Caco-2 (cell line): ENCODE measurements at regions not wholly inside any gene's neighbourhood (a gene's known extent, or its start where the extent isn't known, plus 50 kb on each side); places are given as distances from the start of the nearest gene placed in this dataset.

ENCODE experiments used
- BruUV-seq: library from RNA; stranded (reverse); fragments of 400-500 nt; replicated peaks from 2 replicates; lab custom pipeline; 2021; lab: Mats Ljungman, UMichigan
- CTCF ChIA-PET: fragments of 300-600 bp; sonication (Branson Sonifier 250); formaldehyde crosslinking; loops from one replicate; lab custom pipeline; 2022; ENCODE audit warnings: antibody characterized with exemption; lab: Charles Lee
- POLR2A ChIA-PET: fragments of 300-600 bp; sonication (Branson Sonifier 250); formaldehyde crosslinking; loops from one replicate; lab custom pipeline; 2022; ENCODE audit warnings: antibody characterized with exemption; lab: Charles Lee
- DNase-seq, 2 experiments: peaks; one replicate each; pipeline versions ENCODE4 v3.0.0 to v3.0.0-alpha.2; 2020 to 2022
- H3K27me3 ChIP-seq: replicated peaks from 2 replicates; pipeline ENCODE4 v1.6.0; 2011; ENCODE audit warnings: low read length; ENCODE audit not compliant: control insufficient read depth, insufficient read depth
- H3K36me3 ChIP-seq: 2 replicates; pipeline ENCODE4 v1.5.1; 2011; ENCODE audit warnings: low read length; ENCODE audit not compliant: control insufficient read depth, insufficient read depth
- H3K4me1 ChIP-seq: fragments of 250-450 bp; sonication (Bioruptor Pico); 2 replicates; pipeline ENCODE4 v1.5.1; 2020; ENCODE audit warnings: mild to moderate bottlenecking
- H3K4me3 ChIP-seq: 2 replicates; pipeline ENCODE4 v1.5.1; 2011; ENCODE audit warnings: low read depth, mild to moderate bottlenecking, control low read depth, low read length
- H3K9me3 ChIP-seq: fragments of 250-450 bp; sonication (Bioruptor Pico); 2 replicates; pipeline ENCODE4 v1.5.1; 2020; ENCODE audit warnings: mild to moderate bottlenecking, moderate library complexity
- H3K27ac Mint-ChIP-seq: one replicate; pipeline ENCODE4 v1.8.0; 2022; ENCODE audit warnings: mixed read lengths; ENCODE audit not compliant: unreplicated experiment
- H3K27me3 Mint-ChIP-seq: one replicate; pipeline ENCODE4 v1.8.0; 2022; ENCODE audit warnings: mixed read lengths; ENCODE audit not compliant: insufficient read depth, unreplicated experiment
- H3K36me3 Mint-ChIP-seq: one replicate; pipeline ENCODE4 v1.8.0; 2022; ENCODE audit warnings: mild to moderate bottlenecking, mixed read lengths; ENCODE audit not compliant: insufficient read depth, unreplicated experiment
- H3K4me1 Mint-ChIP-seq: one replicate; pipeline ENCODE4 v1.8.0; 2022; ENCODE audit warnings: low read depth, mixed read lengths; ENCODE audit not compliant: unreplicated experiment
- H3K4me3 Mint-ChIP-seq: one replicate; pipeline ENCODE4 v1.8.0; 2022; ENCODE audit warnings: mild to moderate bottlenecking, moderate library complexity, mixed read lengths; ENCODE audit not compliant: unreplicated experiment
- H3K9me3 Mint-ChIP-seq: one replicate; pipeline ENCODE4 v1.8.0; 2022; ENCODE audit warnings: mixed read lengths; ENCODE audit not compliant: unreplicated experiment
- intact Hi-C: fragments of 100-400 bp; cut with micrococcal nuclease; formaldehyde crosslinking; loops from one replicate; pipeline ENCODE4 v1.10.0; 2022; ENCODE audit not compliant: unreplicated experiment
- TF ChIP-seq, protein P1 (sequence below), 2 experiments: fragments of 200-600 bp in 1 of 2; IDR thresholded peaks; 1 replicate in 1 of 2; 2 replicates in 1 of 2; pipeline versions ENCODE4 v1.5.1 to v1.8.0; 2011 to 2022; ENCODE audit warnings: antibody characterized with exemption in 1 of 2, control low read depth in 1 of 2, inconsistent platforms in 1 of 2, low read depth in 1 of 2, low read length in 1 of 2, mild to moderate bottlenecking in 1 of 2, moderate library complexity in 1 of 2; ENCODE audit not compliant: insufficient read depth in 1 of 2, severe bottlenecking in 1 of 2, unreplicated experiment in 1 of 2

DNA sequence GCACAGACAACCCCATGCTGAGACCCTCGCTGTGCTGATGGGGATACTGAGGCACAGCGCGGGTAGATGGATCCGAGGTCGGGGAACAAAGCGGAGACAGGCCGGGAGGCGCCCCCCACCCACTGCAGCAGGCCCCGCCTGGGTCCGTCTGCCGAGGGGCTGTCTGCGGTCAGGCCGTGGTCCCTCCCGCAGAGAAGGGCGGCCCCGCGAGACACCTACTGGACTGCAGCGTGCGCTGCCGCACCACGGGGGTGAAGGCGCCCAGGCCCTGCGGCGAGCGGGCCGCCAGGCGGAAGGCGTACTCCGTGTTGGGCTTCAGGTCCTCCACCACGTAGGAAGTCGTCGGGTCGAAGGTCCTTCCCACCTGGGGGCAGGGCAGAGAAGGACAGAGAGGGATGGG lies 101.9 kb downstream of the PTPRS start:
- H3K4me1 Mint-ChIP-seq: no peaks in the 10 kb centered on the region
- no peaks in the 10 kb centered on the region for H3K4me1 ChIP-seq
- H3K27me3 Mint-ChIP-seq: no peaks in the 10 kb centered on the region
- no peaks in the 10 kb centered on the region for H3K36me3 ChIP-seq
- no TSS peak for BruUV-seq
- H3K9me3 Mint-ChIP-seq: no peaks in the 10 kb centered on the region
- no peak overlapping the region for H3K4me3 ChIP-seq
- no peaks in the 10 kb centered on the region for H3K9me3 ChIP-seq
- DNase-seq: no peak
- intact Hi-C loops: no loop called here
- H3K4me3 Mint-ChIP-seq: no peak overlapping the region
- TF ChIP-seq, protein P1, sequence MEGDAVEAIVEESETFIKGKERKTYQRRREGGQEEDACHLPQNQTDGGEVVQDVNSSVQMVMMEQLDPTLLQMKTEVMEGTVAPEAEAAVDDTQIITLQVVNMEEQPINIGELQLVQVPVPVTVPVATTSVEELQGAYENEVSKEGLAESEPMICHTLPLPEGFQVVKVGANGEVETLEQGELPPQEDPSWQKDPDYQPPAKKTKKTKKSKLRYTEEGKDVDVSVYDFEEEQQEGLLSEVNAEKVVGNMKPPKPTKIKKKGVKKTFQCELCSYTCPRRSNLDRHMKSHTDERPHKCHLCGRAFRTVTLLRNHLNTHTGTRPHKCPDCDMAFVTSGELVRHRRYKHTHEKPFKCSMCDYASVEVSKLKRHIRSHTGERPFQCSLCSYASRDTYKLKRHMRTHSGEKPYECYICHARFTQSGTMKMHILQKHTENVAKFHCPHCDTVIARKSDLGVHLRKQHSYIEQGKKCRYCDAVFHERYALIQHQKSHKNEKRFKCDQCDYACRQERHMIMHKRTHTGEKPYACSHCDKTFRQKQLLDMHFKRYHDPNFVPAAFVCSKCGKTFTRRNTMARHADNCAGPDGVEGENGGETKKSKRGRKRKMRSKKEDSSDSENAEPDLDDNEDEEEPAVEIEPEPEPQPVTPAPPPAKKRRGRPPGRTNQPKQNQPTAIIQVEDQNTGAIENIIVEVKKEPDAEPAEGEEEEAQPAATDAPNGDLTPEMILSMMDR (IDR thresholded peaks at IDR 0.05; ENCODE audit: insufficient read depth in 1 of 2, low read depth in 1 of 2, low read length in 1 of 2, severe bottlenecking in 1 of 2, unreplicated experiment in 1 of 2): no peak
- no peak overlapping the region for H3K27ac Mint-ChIP-seq
- POLR2A ChIA-PET: no interaction called here
- H3K27me3 ChIP-seq: no peaks in the 10 kb centered on the region
- peaks cover 4% of the 10 kb centered on the region for H3K36me3 Mint-ChIP-seq
- CTCF ChIA-PET: no interaction called here

DNA sequence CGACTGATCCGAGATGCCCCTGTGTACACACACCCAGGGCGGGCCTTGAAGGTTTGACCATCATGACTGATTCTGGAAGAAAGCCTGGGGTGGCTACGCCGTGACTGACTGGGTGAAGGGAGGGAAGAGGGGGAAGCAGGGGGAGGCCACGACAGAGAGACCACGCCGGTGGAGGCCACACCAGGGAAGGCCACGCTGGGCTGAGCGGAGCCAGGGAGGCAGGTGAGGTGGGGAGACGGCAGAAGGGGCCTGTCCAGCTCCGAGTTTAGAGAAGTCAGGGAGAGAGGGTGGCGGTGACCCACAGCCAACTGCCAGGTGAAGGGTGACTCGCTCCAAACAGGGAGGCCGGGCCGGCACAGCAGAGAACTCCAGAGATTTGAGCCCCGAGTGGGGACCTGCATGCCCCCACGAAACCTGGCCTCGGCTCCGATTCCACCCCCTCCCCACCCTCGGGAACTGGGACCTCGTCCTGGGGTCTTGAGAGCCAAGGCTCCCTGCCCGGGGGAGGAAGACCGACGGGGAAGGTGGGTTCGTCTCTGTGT lies 102.6 kb downstream of the PTPRS start:
- no TSS peak for BruUV-seq
- intact Hi-C loops: no loop called here
- Histone ChIP-seq H3K4me3 (no peak overlapping the region), H3K36me3 (no peaks in the 10 kb centered on the region), H3K4me1 (no peaks in the 10 kb centered on the region), H3K9me3 (no peaks in the 10 kb centered on the region), H3K27me3 (no peaks in the 10 kb centered on the region)
- no peak for DNase-seq
- no peaks in the 10 kb centered on the region for H3K4me1 Mint-ChIP-seq
- H3K27me3 Mint-ChIP-seq: no peaks in the 10 kb centered on the region
- CTCF ChIA-PET: no interaction called here
- peaks cover 4% of the 10 kb centered on the region for H3K36me3 Mint-ChIP-seq
- H3K9me3 Mint-ChIP-seq: no peaks in the 10 kb centered on the region
- no peak overlapping the region for H3K4me3 Mint-ChIP-seq
- POLR2A ChIA-PET: no interaction called here
- TF ChIP-seq, protein P1 (IDR thresholded peaks at IDR 0.05; ENCODE audit: insufficient read depth in 1 of 2, low read depth in 1 of 2, low read length in 1 of 2, severe bottlenecking in 1 of 2, unreplicated experiment in 1 of 2): no peak
- H3K27ac Mint-ChIP-seq: no peak overlapping the region

DNA sequence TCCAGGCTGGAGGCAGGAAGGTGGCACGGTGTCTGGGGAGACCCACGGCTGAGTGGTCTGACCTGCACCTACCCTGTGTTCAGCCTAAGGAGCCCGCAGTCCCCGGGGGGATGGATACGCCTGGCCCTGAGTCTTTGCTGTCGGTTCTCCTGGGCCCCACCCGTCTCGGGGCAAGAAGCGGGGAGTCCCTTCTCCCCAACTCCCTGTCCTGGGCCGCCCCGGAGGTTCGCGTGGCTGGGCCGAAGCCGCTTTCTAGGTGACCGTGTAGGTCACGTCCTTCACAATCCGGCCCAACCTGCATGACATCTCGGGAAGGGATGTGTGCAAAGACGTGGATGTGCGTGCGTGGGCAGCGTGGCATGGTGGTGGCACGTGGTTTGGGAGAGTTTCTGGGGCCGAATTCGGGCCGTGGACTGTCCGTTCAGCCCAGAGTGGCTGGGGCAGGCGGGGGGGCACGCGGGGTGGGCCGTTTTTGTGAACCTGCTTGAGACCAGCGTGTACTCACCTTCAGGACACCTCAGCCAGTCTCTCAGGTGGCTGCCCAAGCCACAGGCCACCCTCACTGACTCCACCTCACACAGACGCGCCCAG lies 103.3 kb downstream of the PTPRS start:
- Mint-ChIP-seq H3K27ac (no peak overlapping the region), H3K4me1 (no peaks in the 10 kb centered on the region), H3K9me3 (no peaks in the 10 kb centered on the region), H3K4me3 (no peak overlapping the region), H3K36me3 (peaks cover 4% of the 10 kb centered on the region), H3K27me3 (no peaks in the 10 kb centered on the region)
- ChIA-PET CTCF (no interaction called here), POLR2A (no interaction called here)
- H3K9me3 ChIP-seq: no peaks in the 10 kb centered on the region
- H3K4me3 ChIP-seq: no peak overlapping the region
- H3K27me3 ChIP-seq: no peaks in the 10 kb centered on the region
- no TSS peak for BruUV-seq
- no peak for DNase-seq
- no peaks in the 10 kb centered on the region for H3K4me1 ChIP-seq
- H3K36me3 ChIP-seq: no peaks in the 10 kb centered on the region
- intact Hi-C loops: no loop called here
- TF ChIP-seq, protein P1 (IDR thresholded peaks at IDR 0.05; ENCODE audit: insufficient read depth in 1 of 2, low read depth in 1 of 2, low read length in 1 of 2, severe bottlenecking in 1 of 2, unreplicated experiment in 1 of 2): no peak
